HepG2 (cell line): ENCODE measurements at regions not wholly inside any gene's neighbourhood (a gene's known extent, or its start where the extent isn't known, plus 50 kb on each side); places are given as distances from the start of the nearest gene placed in this dataset.

ENCODE experiments used
- ARHGAP35 ChIP-seq: sonication (generic); formaldehyde crosslinking; IDR thresholded peaks from 2 replicates; pipeline ENCODE4 v1.9.0; 2022; ENCODE audit warnings: mild to moderate bottlenecking, inconsistent platforms, moderate library complexity, missing genetic modification reagents, borderline replicate concordance
- ARNT2 ChIP-seq: sonication (generic); formaldehyde crosslinking; IDR thresholded peaks from 2 replicates; pipeline ENCODE4 v1.8.0; 2022; ENCODE audit warnings: mild to moderate bottlenecking, low read depth, missing genetic modification reagents, moderate library complexity
- FLYWCH1 ChIP-seq: sonication (generic); formaldehyde crosslinking; IDR thresholded peaks from 2 replicates; pipeline ENCODE4 v1.8.1; 2023; ENCODE audit warnings: mild to moderate bottlenecking, missing genetic modification reagents
- MEIS2 ChIP-seq: sonication (generic); formaldehyde crosslinking; IDR thresholded peaks from 2 replicates; pipeline ENCODE4 v1.9.0; 2021; ENCODE audit warnings: mild to moderate bottlenecking, missing genetic modification reagents
- REPIN1 ChIP-seq: sonication (generic); formaldehyde crosslinking; IDR thresholded peaks from 2 replicates; pipeline ENCODE4 v1.8.0; 2022; ENCODE audit warnings: missing genetic modification reagents, low read depth, mild to moderate bottlenecking, borderline replicate concordance
- RFXAP ChIP-seq: sonication (generic); formaldehyde crosslinking; IDR thresholded peaks from 2 replicates; pipeline ENCODE4 v1.4.0; 2020; ENCODE audit warnings: missing genetic modification reagents, borderline replicate concordance
- XRCC5 ChIP-seq: fragments of 200-400 bp; formaldehyde crosslinking; optimal IDR thresholded peaks from 2 replicates; pipeline ENCODE3; 2017; ENCODE audit warnings: mild to moderate bottlenecking, low read length
- ZNF329 ChIP-seq: sonication (generic); formaldehyde crosslinking; IDR thresholded peaks from 2 replicates; pipeline ENCODE4 v1.9.0; 2021; ENCODE audit warnings: low read depth, mild to moderate bottlenecking, missing genetic modification reagents
- ZNF644 ChIP-seq: IDR thresholded peaks from 2 replicates; pipeline ENCODE4 v1.6.1; 2016; ENCODE audit warnings: low read depth
- TF ChIP-seq, protein P1 (sequence below): sonication (generic); formaldehyde crosslinking; IDR thresholded peaks from 2 replicates; pipeline ENCODE4 v1.5.1; 2020; ENCODE audit warnings: missing genetic modification reagents, mild to moderate bottlenecking, borderline replicate concordance
- TF ChIP-seq, protein P2 (sequence below): sonication (generic); formaldehyde crosslinking; IDR thresholded peaks from 2 replicates; pipeline ENCODE4 v1.5.1; 2020; ENCODE audit warnings: missing genetic modification reagents, mild to moderate bottlenecking, borderline replicate concordance
- TF ChIP-seq, protein P3 (sequence below): sonication (generic); formaldehyde crosslinking; IDR thresholded peaks from 2 replicates; pipeline ENCODE4 v1.5.1; 2020; ENCODE audit warnings: mild to moderate bottlenecking, moderate library complexity, missing genetic modification reagents
- TF ChIP-seq, protein P4 (sequence below): sonication (generic); formaldehyde crosslinking; IDR thresholded peaks from 2 replicates; pipeline ENCODE4 v1.4.0; 2020; ENCODE audit warnings: low read depth, mild to moderate bottlenecking, missing genetic modification reagents

DNA sequence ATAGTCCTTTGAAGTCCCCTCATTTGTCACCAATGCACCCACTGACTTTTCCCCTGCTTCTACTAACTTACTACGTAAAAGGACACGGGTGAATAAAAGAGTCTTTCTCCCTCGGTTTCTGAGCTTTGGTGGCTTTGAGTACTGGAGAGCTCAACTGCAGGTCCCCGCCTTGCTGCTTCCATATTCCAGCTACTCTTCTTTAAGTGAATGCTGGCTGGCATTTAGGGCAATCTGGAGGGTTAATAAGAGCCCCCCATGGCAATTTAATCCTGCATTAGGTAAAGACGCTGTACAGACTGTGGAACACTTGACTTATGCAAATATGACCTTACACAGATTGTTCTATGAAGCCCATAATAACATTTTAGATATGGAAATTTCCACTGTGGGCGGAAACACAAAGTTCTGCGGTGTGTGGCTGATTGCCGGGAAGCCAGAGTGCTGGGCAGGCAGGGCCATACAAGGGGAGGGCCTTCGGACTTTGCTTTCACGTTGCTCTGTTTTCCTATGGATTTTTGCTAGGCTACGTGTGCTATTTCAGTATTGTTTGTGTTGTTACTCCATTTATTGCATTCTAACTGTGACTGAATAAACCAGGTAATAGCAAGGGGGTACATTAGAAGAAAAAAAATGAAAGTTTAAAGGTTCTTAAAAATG lies 97.5 kb downstream of the SLC10A2 start (continued):
- TF ChIP-seq, protein P1, sequence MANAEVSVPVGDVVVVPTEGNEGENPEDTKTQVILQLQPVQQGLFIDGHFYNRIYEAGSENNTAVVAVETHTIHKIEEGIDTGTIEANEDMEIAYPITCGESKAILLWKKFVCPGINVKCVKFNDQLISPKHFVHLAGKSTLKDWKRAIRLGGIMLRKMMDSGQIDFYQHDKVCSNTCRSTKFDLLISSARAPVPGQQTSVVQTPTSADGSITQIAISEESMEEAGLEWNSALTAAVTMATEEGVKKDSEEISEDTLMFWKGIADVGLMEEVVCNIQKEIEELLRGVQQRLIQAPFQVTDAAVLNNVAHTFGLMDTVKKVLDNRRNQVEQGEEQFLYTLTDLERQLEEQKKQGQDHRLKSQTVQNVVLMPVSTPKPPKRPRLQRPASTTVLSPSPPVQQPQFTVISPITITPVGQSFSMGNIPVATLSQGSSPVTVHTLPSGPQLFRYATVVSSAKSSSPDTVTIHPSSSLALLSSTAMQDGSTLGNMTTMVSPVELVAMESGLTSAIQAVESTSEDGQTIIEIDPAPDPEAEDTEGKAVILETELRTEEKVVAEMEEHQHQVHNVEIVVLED (CRISPR knock-in tag): no peak
- no peak for TF ChIP-seq RFXAP (CRISPR knock-in tag)
- no peak for TF ChIP-seq ARNT2
- no peak for TF ChIP-seq MEIS2 (CRISPR knock-in tag)
- TF ChIP-seq, protein P2, sequence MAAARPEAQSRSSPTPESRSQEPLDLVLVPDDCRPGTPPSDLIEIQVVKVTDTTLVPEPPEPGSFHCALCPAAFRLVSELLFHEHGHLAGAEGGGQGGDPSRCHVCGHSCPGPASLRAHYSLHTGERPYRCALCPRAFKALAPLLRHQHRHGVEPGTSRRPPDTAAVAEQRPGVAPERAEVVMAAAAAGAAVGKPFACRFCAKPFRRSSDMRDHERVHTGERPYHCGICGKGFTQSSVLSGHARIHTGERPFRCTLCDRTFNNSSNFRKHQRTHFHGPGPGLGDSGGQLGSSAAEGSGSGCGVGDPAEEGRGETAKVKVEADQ (CRISPR knock-in tag): no peak
- no peak for TF ChIP-seq REPIN1
- 0 out of 2 replicates have a peak, but pooled peaks have one; percentile 12 for TF ChIP-seq ZNF644 (CRISPR knock-in tag)
- no peak for TF ChIP-seq ZNF329
- TF ChIP-seq XRCC5: no peak
- no peak for TF ChIP-seq FLYWCH1
- TF ChIP-seq, protein P3, sequence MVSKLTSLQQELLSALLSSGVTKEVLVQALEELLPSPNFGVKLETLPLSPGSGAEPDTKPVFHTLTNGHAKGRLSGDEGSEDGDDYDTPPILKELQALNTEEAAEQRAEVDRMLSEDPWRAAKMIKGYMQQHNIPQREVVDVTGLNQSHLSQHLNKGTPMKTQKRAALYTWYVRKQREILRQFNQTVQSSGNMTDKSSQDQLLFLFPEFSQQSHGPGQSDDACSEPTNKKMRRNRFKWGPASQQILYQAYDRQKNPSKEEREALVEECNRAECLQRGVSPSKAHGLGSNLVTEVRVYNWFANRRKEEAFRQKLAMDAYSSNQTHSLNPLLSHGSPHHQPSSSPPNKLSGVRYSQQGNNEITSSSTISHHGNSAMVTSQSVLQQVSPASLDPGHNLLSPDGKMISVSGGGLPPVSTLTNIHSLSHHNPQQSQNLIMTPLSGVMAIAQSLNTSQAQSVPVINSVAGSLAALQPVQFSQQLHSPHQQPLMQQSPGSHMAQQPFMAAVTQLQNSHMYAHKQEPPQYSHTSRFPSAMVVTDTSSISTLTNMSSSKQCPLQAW (CRISPR knock-in tag): no peak
- TF ChIP-seq, protein P4, sequence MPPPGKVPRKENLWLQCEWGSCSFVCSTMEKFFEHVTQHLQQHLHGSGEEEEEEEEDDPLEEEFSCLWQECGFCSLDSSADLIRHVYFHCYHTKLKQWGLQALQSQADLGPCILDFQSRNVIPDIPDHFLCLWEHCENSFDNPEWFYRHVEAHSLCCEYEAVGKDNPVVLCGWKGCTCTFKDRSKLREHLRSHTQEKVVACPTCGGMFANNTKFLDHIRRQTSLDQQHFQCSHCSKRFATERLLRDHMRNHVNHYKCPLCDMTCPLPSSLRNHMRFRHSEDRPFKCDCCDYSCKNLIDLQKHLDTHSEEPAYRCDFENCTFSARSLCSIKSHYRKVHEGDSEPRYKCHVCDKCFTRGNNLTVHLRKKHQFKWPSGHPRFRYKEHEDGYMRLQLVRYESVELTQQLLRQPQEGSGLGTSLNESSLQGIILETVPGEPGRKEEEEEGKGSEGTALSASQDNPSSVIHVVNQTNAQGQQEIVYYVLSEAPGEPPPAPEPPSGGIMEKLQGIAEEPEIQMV (CRISPR knock-in tag): no peak
- TF ChIP-seq ARHGAP35 (CRISPR knock-in tag): no peak
